GM12878 (cell line): ENCODE measurements at regions not wholly inside any gene's neighbourhood (a gene's known extent, or its start where the extent isn't known, plus 50 kb on each side); places are given as distances from the start of the nearest gene placed in this dataset.

Experiments used
- ATAC-seq: fragments of 200-7000 bp; cut with Tn5 transposase; 3 replicates; pipeline ENCODE4 v1.9.1; 2020; ENCODE audit warnings: mild to moderate bottlenecking, moderate library complexity
- BruUV-seq: library from RNA; stranded (reverse); fragments of 400-500 nt; replicated peaks from 2 replicates; lab custom pipeline; 2021; lab: Mats Ljungman, UMichigan
- CTCF ChIA-PET: fragments of 300-600 bp; sonication (Branson Sonifier 250); formaldehyde crosslinking; extraction: SDS; loops from one replicate; lab custom pipeline; 2021; ENCODE audit warnings: inconsistent platforms; lab: Yijun Ruan, JAX
- POLR2A ChIA-PET: fragments of 350-600 bp; formaldehyde crosslinking; extraction: SDS; loops from one replicate; lab custom pipeline; 2021; ENCODE audit warnings: inconsistent platforms; lab: Charles Lee
- RAD21 ChIA-PET: fragments of 300-600 bp; sonication (Branson Sonifier 250); formaldehyde crosslinking; loops from one replicate; lab custom pipeline; 2023; ENCODE audit warnings: antibody characterized with exemption; ENCODE audit not compliant: unreplicated experiment; lab: Charles Lee
- SMC1A ChIA-PET: fragments of 300-600 bp; sonication (Branson Sonifier 250); formaldehyde crosslinking; loops from one replicate; lab custom pipeline; 2023; ENCODE audit not compliant: unreplicated experiment, uncharacterized antibody; lab: Charles Lee
- DNase-seq: peaks from one replicate; pipeline ENCODE4 v3.0.0-alpha.2; 2011; ENCODE audit warnings: low read depth, low spot score
- FAIRE-seq: peaks from 3 replicates; lab custom pipeline; 2011; peaks lifted over from hg19 to GRCh38; lab: Jason Lieb, UNC
- H2AFZ ChIP-seq: 2 replicates; pipeline ENCODE4 v1.6.0; 2011; ENCODE audit warnings: low read depth, low read length, control low read depth; ENCODE audit not compliant: control insufficient read depth
- H3K27ac ChIP-seq: 2 replicates; pipeline ENCODE4 v1.5.1; 2011; ENCODE audit warnings: control low read depth; ENCODE audit not compliant: control insufficient read depth, insufficient read depth
- H3K27me3 ChIP-seq, 2 experiments: replicated peaks in 1 of 2; 2 replicates each; pipeline versions ENCODE4 v1.6.0 to v1.6.1; 2011; ENCODE audit warnings: low read length in 1 of 2; ENCODE audit not compliant: control insufficient read depth in 2 of 2, insufficient read depth in 2 of 2
- H3K36me3 ChIP-seq, 2 experiments: 2 replicates each; pipeline ENCODE4 v1.5.1; 2011; ENCODE audit warnings: low read length in 1 of 2; ENCODE audit not compliant: control insufficient read depth in 2 of 2, insufficient read depth in 2 of 2
- H3K4me1 ChIP-seq: 2 replicates; pipeline ENCODE4 v1.6.1; 2011; ENCODE audit warnings: mild to moderate bottlenecking, low read length, moderate library complexity, mixed read lengths; ENCODE audit not compliant: control insufficient read depth, insufficient read depth
- H3K4me2 ChIP-seq: 2 replicates; pipeline ENCODE4 v1.6.0; 2011; ENCODE audit warnings: control low read depth; ENCODE audit not compliant: control insufficient read depth, insufficient read depth
- H3K4me3 ChIP-seq: fragments of 200-600 bp; sonication (generic); 2 replicates; pipeline ENCODE4 v1.5.1; 2016
- H3K79me2 ChIP-seq: 2 replicates; pipeline ENCODE4 v1.6.0; 2011; ENCODE audit warnings: low read length; ENCODE audit not compliant: control insufficient read depth, insufficient read depth
- H3K9ac ChIP-seq: 2 replicates; pipeline ENCODE4 v1.8.0; 2011; ENCODE audit warnings: low read length, control low read depth, mixed read lengths; ENCODE audit not compliant: control insufficient read depth, insufficient read depth
- H3K9me3 ChIP-seq: replicated peaks from 3 replicates; pipeline ENCODE4 v1.5.1; 2011; ENCODE audit warnings: mild to moderate bottlenecking, low read length; ENCODE audit not compliant: control insufficient read depth, insufficient read depth
- H4K20me1 ChIP-seq: 2 replicates; pipeline ENCODE4 v1.6.0; 2011; ENCODE audit not compliant: control insufficient read depth, insufficient read depth
- ATF7 ChIP-seq: fragments of 450-650 bp; IDR thresholded peaks from 2 replicates; pipeline ENCODE4 v1.6.1; 2016; ENCODE audit warnings: low read depth, mild to moderate bottlenecking
- BACH1 ChIP-seq: fragments of 450-650 bp; IDR thresholded peaks from 2 replicates; pipeline ENCODE4 v1.6.1; 2017; ENCODE audit warnings: mild to moderate bottlenecking, borderline replicate concordance
- BMI1 ChIP-seq: fragments of 450-650 bp; IDR thresholded peaks from 2 replicates; pipeline ENCODE4 v1.6.1; 2016; ENCODE audit warnings: mild to moderate bottlenecking, moderate library complexity, borderline replicate concordance
- IKZF2 ChIP-seq, 2 experiments: fragments of 450-650 bp; IDR thresholded peaks; 2 replicates each; pipeline ENCODE4 v1.6.1; 2017; ENCODE audit warnings: mild to moderate bottlenecking in 2 of 2, moderate library complexity in 2 of 2
- STAT1 ChIP-seq: fragments of 450-650 bp; conservative IDR thresholded peaks from 2 replicates; pipeline ENCODE4 v1.6.1; 2014; ENCODE audit warnings: antibody characterized with exemption, mild to moderate bottlenecking
- WGBS: methylation state at CpG from one replicate; pipeline ENCODE4 v1.1.6; 2016; ENCODE audit warnings: low lambda C conversion rate; ENCODE audit not compliant: insufficient replicate concordance, insufficient coverage; ENCODE audit errors: missing lambda C conversion rate; 5-methylcytosine and 5-hydroxymethylcytosine counted together
- in situ Hi-C: fragments of 300-500 bp; cut with MboI; formaldehyde crosslinking; loops from 9 replicates; pipeline ENCODE4 v1.14.3; 2018; ENCODE audit warnings: mixed read lengths
- intact Hi-C: fragments of 100-400 bp; cut with micrococcal nuclease; formaldehyde crosslinking; loops from one replicate; pipeline ENCODE4 v1.14.2; 2022; ENCODE audit not compliant: unreplicated experiment
- TF ChIP-seq, protein P1 (sequence below): fragments of 450-650 bp; IDR thresholded peaks from 2 replicates; pipeline ENCODE4 v1.6.1; 2017; ENCODE audit warnings: mild to moderate bottlenecking, low read depth, inconsistent platforms; ENCODE audit not compliant: poor library complexity, severe bottlenecking
- TF ChIP-seq, protein P2 (sequence below): fragments of 450-650 bp; IDR thresholded peaks from 2 replicates; pipeline ENCODE4 v1.6.1; 2018; ENCODE audit warnings: borderline replicate concordance, mild to moderate bottlenecking; ENCODE audit not compliant: partially characterized antibody
- TF ChIP-seq, protein P3 (sequence below): fragments of 450-650 bp; IDR thresholded peaks from 2 replicates; pipeline ENCODE4 v1.6.1; 2017; ENCODE audit warnings: mild to moderate bottlenecking
- TF ChIP-seq, protein P4 (sequence below): fragments of 450-650 bp; formaldehyde crosslinking; IDR thresholded peaks from 2 replicates; pipeline ENCODE4 v1.5.0; 2022; ENCODE audit warnings: mild to moderate bottlenecking, missing genetic modification characterization

DNA sequence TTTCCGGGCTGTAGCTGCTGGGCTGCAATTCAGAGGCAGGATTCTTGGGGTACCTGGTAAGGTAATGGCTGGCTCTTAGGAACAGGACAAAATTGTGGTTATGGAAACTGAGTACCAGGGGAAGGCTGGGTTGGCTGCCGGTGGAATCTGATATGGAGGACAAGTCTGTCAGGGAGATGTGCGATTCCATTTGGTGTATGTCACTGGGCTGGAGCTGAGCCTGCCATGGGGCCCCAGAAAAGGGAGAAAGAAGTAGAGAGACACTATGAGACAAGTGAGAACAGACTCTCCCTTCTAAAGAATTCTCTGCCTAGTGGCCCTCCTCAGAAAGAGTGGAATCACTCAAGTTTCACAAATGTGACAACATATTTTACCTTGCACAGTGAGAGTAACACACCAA lies 368.2 kb upstream of the ROPN1 start (continued):
- TF ChIP-seq, protein P1, sequence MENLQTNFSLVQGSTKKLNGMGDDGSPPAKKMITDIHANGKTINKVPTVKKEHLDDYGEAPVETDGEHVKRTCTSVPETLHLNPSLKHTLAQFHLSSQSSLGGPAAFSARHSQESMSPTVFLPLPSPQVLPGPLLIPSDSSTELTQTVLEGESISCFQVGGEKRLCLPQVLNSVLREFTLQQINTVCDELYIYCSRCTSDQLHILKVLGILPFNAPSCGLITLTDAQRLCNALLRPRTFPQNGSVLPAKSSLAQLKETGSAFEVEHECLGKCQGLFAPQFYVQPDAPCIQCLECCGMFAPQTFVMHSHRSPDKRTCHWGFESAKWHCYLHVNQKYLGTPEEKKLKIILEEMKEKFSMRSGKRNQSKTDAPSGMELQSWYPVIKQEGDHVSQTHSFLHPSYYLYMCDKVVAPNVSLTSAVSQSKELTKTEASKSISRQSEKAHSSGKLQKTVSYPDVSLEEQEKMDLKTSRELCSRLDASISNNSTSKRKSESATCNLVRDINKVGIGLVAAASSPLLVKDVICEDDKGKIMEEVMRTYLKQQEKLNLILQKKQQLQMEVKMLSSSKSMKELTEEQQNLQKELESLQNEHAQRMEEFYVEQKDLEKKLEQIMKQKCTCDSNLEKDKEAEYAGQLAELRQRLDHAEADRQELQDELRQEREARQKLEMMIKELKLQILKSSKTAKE, result no peak
- TF ChIP-seq STAT1 (no peak), ATF7 (no peak), IKZF2 (IDR thresholded peaks at IDR 0.05) (no peak)
- TF ChIP-seq, protein P2, sequence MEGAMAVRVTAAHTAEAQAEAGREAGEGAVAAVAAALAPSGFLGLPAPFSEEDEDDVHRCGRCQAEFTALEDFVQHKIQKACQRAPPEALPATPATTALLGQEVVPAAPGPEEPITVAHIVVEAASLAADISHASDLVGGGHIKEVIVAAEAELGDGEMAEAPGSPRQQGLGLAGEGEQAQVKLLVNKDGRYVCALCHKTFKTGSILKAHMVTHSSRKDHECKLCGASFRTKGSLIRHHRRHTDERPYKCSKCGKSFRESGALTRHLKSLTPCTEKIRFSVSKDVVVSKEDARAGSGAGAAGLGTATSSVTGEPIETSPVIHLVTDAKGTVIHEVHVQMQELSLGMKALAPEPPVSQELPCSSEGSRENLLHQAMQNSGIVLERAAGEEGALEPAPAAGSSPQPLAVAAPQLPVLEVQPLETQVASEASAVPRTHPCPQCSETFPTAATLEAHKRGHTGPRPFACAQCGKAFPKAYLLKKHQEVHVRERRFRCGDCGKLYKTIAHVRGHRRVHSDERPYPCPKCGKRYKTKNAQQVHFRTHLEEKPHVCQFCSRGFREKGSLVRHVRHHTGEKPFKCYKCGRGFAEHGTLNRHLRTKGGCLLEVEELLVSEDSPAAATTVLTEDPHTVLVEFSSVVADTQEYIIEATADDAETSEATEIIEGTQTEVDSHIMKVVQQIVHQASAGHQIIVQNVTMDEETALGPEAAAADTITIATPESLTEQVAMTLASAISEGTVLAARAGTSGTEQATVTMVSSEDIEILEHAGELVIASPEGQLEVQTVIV, result no peak

DNA sequence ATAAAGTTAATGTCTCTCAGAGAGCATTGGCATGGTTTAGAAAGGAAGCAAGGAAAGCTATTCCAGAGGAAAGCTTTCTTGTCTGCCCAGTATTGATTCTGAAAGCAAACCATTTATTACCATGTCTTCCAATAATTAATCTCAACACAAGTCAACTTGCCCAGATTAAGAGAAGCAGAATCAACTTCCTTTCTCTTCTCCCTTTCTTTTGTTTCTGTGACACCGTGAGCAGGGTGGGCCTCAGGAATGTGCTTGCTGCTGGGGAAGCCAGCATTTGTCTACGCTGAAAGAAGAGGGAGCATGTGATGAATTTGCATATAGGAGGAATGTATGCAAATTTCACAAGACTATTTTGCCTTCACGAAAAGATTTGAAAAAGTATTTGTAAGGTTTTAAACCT lies 368.6 kb upstream of the ROPN1 start:
- ChIA-PET SMC1A (no interaction called here), RAD21 (no interaction called here)
- intact Hi-C loops, result no loop called here
- TF ChIP-seq, protein P3, sequence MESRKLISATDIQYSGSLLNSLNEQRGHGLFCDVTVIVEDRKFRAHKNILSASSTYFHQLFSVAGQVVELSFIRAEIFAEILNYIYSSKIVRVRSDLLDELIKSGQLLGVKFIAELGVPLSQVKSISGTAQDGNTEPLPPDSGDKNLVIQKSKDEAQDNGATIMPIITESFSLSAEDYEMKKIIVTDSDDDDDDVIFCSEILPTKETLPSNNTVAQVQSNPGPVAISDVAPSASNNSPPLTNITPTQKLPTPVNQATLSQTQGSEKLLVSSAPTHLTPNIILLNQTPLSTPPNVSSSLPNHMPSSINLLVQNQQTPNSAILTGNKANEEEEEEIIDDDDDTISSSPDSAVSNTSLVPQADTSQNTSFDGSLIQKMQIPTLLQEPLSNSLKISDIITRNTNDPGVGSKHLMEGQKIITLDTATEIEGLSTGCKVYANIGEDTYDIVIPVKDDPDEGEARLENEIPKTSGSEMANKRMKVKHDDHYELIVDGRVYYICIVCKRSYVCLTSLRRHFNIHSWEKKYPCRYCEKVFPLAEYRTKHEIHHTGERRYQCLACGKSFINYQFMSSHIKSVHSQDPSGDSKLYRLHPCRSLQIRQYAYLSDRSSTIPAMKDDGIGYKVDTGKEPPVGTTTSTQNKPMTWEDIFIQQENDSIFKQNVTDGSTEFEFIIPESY, result no peak
- TF ChIP-seq BMI1, result no peak
- no peak for TF ChIP-seq BACH1
- TF ChIP-seq, protein P4, sequence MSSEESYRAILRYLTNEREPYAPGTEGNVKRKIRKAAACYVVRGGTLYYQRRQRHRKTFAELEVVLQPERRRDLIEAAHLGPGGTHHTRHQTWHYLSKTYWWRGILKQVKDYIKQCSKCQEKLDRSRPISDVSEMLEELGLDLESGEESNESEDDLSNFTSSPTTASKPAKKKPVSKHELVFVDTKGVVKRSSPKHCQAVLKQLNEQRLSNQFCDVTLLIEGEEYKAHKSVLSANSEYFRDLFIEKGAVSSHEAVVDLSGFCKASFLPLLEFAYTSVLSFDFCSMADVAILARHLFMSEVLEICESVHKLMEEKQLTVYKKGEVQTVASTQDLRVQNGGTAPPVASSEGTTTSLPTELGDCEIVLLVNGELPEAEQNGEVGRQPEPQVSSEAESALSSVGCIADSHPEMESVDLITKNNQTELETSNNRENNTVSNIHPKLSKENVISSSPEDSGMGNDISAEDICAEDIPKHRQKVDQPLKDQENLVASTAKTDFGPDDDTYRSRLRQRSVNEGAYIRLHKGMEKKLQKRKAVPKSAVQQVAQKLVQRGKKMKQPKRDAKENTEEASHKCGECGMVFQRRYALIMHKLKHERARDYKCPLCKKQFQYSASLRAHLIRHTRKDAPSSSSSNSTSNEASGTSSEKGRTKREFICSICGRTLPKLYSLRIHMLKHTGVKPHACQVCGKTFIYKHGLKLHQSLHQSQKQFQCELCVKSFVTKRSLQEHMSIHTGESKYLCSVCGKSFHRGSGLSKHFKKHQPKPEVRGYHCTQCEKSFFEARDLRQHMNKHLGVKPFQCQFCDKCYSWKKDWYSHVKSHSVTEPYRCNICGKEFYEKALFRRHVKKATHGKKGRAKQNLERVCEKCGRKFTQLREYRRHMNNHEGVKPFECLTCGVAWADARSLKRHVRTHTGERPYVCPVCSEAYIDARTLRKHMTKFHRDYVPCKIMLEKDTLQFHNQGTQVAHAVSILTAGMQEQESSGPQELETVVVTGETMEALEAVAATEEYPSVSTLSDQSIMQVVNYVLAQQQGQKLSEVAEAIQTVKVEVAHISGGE, result no peak

More for the DNA sequence above, 368.6 kb upstream of the ROPN1 start:
- Histone ChIP-seq H3K27ac (no peak overlapping the region), H3K4me2 (no peak overlapping the region), H3K4me1 (no peaks in the 10 kb centered on the region), H3K4me3 (no peak overlapping the region), H4K20me1 (no peaks in the 10 kb centered on the region), H3K27me3 (peaks cover 0 to 2% of the 10 kb centered on the region in 2 experiments; a peak in 2 of 4 replicates), H2AFZ (no peak overlapping the region), H3K79me2 (no peaks in the 10 kb centered on the region), H3K9ac (no peak overlapping the region), H3K36me3 (no peaks in the 10 kb centered on the region), H3K9me3 (no peaks in the 10 kb centered on the region)
- DNase-seq (no peak), FAIRE-seq (no peak), ATAC-seq (no peak)
- BruUV-seq, result no TSS peak
- ChIA-PET POLR2A (no interaction called here), CTCF (interaction anchor here (1.2 kb wide), 1 partner anchor 9 kb away, joined by 4 read pairs; no protein-coding TSS in a partner anchor)
- in situ Hi-C loops, result no loop called here
- WGBS, result 32% methylated on average over 3 of the region's 3 CpGs
